GM18907 (cell line): ENCODE measurements at regions not wholly inside any gene's neighbourhood (a gene's known extent, or its start where the extent isn't known, plus 50 kb on each side); places are given as distances from the start of the nearest gene placed in this dataset.
"Not testable (repeated sequence)": the region's sequence is repeated elsewhere in the genome, so short reads cannot be mapped to it uniquely, and the experiment has no call there.

Source experiments
- ATAC-seq: cut with Tn5 transposase; IDR thresholded peaks from one replicate; pipeline ENCODE4 v1.9.1; 2021; ENCODE audit warnings: mild to moderate bottlenecking, moderate library complexity; ENCODE audit not compliant: unreplicated experiment

DNA sequence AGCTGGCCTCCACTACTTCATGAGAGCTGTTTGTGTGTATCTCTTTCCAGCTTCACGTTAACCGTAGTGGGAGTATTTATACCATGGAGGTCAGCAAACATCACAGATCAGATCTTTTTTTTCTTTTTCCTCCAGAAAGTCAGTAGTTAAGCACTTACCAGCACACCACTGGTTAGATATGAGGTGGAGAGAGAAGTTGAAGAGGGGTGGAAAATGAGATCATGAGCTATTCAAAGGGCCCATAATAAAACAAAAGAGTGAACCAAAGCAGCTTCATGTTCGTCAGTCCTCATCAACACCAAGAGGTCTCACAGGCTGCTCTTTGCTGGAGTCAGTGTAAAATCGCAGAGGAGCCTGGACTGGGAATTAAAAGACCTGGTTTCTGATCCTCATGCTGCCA, 125.1 kb upstream of the SGK1 start:
- no peak for ATAC-seq

- no peak for ATAC-seq
Measured at GRCh38 chr6:134442073-134442472, 124.2 kb upstream of the SGK1 start.

DNA sequence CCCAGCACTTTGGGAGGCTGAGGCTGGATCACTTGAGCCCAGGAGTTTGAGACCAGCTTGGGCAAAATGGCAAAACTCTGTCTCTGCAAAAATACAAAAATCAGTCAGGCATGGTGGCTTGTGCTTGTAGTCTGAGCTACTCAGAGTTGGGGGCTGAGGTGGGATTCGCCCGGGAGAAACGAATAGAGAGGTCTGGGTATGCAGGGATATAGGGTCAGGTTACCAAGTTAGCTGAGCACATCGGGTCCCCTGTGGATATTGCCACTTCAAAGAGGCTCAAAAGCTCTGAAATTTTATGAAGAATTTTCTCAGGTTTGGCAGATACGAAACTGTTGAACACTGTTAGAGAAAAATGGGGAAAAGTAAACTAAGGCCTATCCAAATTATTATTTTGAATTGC, 120.9 kb upstream of the SGK1 start:
- ATAC-seq = no peak

GRCh38 chr6:134437376-134437775, 119.5 kb upstream of the SGK1 start:
- peak; percentile 38 for ATAC-seq

DNA sequence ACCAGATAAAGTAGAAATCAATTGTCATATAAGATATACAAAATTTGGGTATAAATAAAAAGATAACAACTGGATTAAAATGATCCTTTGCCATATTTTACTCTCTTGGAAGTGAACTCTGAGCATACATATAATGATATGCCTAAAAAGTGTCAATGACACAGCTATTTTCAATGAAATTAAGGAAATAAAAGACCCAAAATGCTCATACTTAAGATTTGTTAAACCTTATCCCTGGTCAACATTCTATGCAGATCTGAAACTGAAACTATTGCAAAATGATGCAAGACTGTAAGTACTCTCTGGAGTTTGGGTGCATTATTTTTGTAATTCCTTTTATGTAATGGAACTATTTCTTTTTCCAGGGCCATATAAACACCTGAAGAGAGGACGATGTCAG, 119.0 kb upstream of the SGK1 start:
- peak; percentile 28 for ATAC-seq

- peak; percentile 96 for ATAC-seq
Measured at GRCh38 chr6:134436281-134436815, 118.4 kb upstream of the SGK1 start.

- ATAC-seq = no peak
Measured at GRCh38 chr6:134435814-134436280, 117.9 kb upstream of the SGK1 start.

DNA sequence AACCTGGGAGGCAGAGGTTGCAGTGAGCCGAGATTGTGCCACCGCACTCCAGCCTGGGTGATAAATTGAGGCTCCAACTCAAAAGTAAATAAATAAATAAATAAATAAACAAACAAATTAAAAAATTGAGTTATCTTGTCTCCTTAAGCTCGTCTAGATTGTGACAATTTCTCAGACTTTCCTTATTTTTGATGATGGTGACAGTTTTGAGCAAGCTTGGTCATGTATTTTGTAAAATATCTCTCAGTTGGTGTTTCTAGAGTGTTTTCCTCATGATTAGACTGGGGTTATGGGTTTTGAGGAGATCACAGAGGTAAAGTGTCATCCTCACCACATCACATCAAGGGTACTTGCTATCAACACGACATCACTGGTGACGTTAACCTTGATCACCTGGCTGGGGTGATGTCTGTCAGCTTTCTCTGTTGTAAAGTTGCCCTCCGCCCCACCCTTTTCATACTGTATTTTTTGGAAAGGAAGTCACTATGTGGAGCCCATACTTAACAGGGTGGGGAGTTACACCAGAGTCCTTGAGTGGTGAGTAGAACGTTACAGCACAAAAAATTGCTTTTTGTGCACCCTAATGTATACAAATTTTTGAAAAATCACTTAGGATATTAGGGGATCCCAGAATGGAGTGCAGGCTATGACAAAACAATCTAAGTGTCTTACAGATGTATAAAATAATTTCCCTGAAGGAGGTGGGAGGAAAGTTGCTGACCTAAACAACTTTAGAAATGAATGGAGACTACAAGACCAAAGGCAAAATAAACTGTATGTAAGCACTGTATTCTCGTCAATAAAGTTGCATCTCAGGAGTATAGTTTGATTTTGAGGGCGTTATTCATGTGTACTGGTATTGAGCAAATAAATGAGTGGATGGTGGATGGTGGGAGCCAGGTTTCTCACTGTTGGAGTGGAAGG, 116.4 kb upstream of the SGK1 start:
- no peak for ATAC-seq

DNA sequence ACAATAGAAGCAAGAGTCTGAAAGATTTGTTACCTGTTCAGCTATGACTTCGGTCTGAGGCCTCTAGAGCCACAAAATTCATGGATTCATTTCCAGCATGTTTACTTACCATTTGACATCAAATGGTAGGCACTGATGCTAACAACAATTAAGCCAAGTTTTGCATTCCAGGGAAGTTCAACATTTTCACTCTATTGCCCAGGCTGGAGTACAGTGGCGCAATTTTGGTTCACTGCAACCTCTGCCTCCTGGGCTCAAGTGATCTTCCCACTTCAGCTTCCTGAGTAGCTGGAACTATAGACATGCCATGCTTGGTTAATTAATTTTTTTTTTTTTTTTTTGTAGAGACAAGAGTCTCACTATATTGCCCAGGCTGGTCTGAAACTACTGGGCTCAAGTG, 114.1 kb upstream of the SGK1 start:
- ATAC-seq = no peak

- no peak for ATAC-seq
Measured at GRCh38 chr6:134431421-134431859, 113.5 kb upstream of the SGK1 start.

DNA sequence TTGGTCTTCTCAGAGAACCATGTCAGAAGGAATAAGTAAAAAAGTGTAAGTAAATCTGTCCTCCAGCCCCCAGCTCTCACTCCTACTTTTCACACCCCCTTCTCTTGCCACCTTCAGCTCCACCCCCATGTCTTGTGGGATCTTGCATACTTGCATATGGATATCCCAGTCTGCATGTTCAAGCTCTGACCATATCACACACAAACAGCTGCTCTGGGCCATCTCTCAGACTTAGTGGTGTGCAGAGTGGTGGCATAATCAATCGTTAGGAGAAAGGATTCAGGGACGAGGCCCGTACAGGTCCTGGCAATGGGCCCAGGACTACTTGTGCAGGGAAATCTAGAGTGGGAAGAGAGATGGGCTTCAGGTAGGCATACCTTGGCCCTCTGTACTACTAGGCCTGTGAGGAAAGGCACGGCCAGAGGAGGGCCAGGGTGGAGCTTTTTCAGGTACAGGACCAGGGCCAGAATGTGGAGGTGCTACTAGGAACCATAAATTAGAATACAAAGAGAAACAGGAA, 112.0 kb upstream of the SGK1 start:
- ATAC-seq = no peak

- no peak for ATAC-seq
Measured at GRCh38 chr6:134427721-134428120, 109.8 kb upstream of the SGK1 start.

DNA sequence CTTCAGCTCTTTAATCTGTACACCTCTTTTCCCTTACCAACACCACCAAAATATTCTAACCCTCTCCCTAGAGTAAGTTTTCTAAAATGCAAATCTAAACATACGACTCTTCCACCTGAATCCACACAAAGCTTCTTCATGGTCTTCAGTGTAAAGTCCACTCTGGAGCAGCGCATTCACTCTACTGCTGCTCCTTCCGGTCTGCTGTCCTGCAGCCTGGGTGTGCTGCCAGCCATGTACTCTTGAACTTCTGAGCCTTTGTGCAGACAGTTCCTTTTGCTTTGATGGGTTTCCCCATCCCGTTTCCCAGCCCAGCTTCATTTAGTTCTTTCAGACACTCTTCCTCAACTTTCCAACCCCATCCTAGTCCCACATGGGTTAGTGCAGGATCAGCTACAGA, 108.7 kb upstream of the SGK1 start:
- no peak for ATAC-seq

DNA sequence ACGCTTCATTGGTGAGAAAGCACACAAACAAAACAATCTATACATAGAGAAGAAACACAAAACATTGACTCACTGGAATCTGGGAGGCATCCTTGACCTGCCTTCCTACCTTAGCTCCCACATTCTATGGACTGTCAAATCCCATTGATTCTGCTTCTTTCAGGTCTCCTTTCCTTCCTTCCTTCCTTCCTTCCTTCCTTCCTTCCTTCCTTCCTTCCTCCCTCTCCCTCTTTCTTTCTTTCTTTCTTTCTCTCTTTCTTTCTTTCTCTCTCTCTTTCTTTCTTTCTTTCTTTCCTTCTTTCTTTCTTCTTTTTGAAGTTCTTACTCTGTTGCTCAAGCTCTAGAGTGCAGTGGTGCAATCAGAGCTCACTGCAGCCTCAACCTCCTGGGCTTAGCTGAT, 108.0 kb upstream of the SGK1 start:
- not testable (repeated sequence) for ATAC-seq

GRCh38 chr6:134425513-134425912, 107.6 kb upstream of the SGK1 start:
- no peak for ATAC-seq

- no peak for ATAC-seq
Measured at GRCh38 chr6:134424798-134425170, 106.9 kb upstream of the SGK1 start.

DNA sequence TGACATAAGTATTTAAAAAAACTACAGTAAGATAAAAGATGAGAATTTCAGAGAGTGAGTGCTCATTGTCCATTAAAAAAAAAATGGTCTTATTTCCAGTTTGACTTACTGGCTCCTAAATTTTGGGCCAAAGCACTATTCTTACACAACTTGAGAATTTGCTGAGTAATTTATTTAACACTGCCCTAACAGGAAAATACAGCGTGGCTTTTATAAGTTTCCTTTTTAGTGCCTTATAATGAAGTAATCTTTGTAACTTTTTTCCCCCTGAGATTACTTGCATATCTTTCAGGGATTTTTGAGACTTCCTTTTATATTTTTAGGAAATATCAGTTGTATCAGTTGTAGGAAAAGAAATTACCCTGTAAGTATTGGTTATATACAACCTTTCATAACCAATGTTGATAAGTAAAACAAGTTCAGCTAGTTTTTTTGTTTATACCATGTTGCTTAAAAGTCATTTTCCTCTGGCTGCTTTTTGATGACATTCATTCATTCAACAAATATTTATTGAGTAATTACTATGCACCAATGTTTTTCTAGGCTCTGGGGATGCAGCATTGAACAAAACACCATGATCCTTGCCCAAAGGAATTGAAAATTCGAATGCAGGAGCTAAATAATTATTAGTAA, 106.4 kb upstream of the SGK1 start:
- ATAC-seq = no peak

- ATAC-seq = no peak
Measured at GRCh38 chr6:134422426-134423231, 104.7 kb upstream of the SGK1 start.

- no peak for ATAC-seq
Measured at GRCh38 chr6:134421501-134421900, 103.6 kb upstream of the SGK1 start.

- ATAC-seq = no peak
Measured at GRCh38 chr6:134420614-134421181, 102.8 kb upstream of the SGK1 start.

GRCh38 chr6:134419716-134420115, 101.8 kb upstream of the SGK1 start:
- no peak for ATAC-seq
